Activated CD4-positive, alpha-beta T cell treated with anti-CD3 and anti-CD28 coated beads for 36 hours (primary cell): ENCODE measurements at regions not wholly inside any gene's neighbourhood (a gene's known extent, or its start where the extent isn't known, plus 50 kb on each side); places are given as distances from the start of the nearest gene placed in this dataset.

Experiments
- ATAC-seq: fragments of 200-7000 bp; cut with Tn5 transposase; one replicate; pipeline ENCODE4 v1.10.0; 2021; ENCODE audit warnings: mild to moderate bottlenecking, moderate library complexity
- CTCF ChIA-PET: fragments of 350-600 bp; sonication (Branson Sonifier 250); formaldehyde crosslinking; loops from one replicate; lab custom pipeline; 2021; ENCODE audit warnings: antibody characterized with exemption; lab: Charles Lee
- POLR2A ChIA-PET: fragments of 350-600 bp; sonication (Branson Sonifier 250); formaldehyde crosslinking; loops from one replicate; lab custom pipeline; 2021; ENCODE audit warnings: antibody characterized with exemption, inconsistent platforms; lab: Charles Lee
- DNase-seq: peaks from one replicate; pipeline ENCODE4 v3.0.0-alpha.2; 2020
- H3K27ac Mint-ChIP-seq: one replicate; pipeline ENCODE4 v1.8.0; 2021; ENCODE audit warnings: mixed read lengths
- H3K27me3 Mint-ChIP-seq: one replicate; pipeline ENCODE4 v1.8.0; 2021; ENCODE audit warnings: mixed read lengths
- H3K36me3 Mint-ChIP-seq: one replicate; pipeline ENCODE4 v1.8.0; 2021; ENCODE audit warnings: low read depth, mixed read lengths
- H3K4me1 Mint-ChIP-seq: one replicate; pipeline ENCODE4 v1.8.0; 2021; ENCODE audit warnings: mixed read lengths
- H3K4me3 Mint-ChIP-seq: one replicate; pipeline ENCODE4 v1.8.0; 2021; ENCODE audit warnings: mild to moderate bottlenecking, moderate library complexity, mixed read lengths
- H3K9me3 Mint-ChIP-seq: one replicate; pipeline ENCODE4 v1.8.0; 2021; ENCODE audit warnings: low read depth, mixed read lengths
- intact Hi-C, 2 experiments: fragments of 100-400 bp; cut with DNase I in 1 of 2; cut with micrococcal nuclease in 1 of 2; formaldehyde crosslinking; loops; one replicate each; pipeline versions ENCODE4 v1.14.2 to v1.15.1; 2022 to 2024; cut with DNase I, micrococcal nuclease

DNA sequence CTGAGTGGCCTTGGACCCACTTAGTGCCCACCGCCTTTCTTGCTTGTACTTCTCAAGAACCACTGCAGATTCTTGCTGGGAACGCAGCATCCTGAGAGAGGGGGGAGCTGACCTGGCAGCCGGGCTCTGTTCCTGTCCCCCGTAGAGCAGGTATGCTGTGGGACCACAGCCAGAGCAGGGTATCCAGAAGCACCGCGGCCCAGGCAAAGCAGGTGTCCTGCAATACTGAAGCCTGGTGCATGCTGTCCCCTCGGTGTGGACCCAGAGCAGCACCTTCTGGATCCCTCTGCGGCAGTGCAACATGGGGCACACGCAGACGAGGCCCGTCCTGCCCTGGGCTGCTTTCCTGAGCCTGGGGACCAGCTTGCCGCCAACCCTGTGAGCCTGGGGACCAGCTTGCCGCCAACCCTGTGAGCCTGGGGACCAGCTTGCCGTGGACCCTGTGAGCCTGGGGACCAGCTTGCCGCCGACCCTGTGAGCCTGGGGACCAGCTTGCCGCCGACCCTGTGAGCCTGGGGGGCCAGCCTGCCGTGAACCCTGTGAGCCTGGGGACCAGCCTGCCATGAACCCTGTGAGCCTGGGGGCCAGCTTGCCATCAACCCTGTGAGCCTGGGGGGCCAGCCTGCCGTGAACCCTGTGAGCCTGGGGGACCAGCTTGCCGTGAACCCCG, 60.9 kb upstream of the ADGRA1 start:
- no peak for ATAC-seq
- CTCF ChIA-PET, result no interaction called here
- H3K9me3 Mint-ChIP-seq, result no peaks in the 10 kb centered on the region

DNA sequence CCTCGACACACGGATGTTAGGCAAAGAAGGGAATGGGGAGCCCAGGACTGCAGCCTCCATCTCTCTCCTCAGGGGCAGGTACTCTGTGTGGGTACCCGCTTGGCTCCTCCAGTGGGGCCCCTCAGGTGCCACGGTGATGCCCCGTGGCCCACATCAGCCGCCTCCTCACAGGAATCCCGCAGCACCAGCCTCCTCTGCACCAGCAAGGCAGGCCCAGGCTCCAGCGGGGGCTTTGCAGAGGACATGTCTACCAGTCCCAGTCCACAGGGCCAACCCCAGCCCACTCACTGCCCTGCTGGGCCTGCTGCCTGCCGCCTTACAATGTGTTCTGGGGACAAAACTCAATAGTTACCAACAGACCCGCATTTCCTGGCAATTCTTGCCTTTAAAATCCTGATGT, 61.6 kb upstream of the ADGRA1 start:
- H3K27me3 Mint-ChIP-seq, result peaks cover 3% of the 10 kb centered on the region
- intact Hi-C loops, result no loop called here
- no peak overlapping the region for H3K4me3 Mint-ChIP-seq
- DNase-seq (no peak), ATAC-seq (no peak)
- no peaks in the 10 kb centered on the region for H3K9me3 Mint-ChIP-seq
- POLR2A ChIA-PET, result no interaction called here
- H3K4me1 Mint-ChIP-seq, result no peaks in the 10 kb centered on the region
- H3K27ac Mint-ChIP-seq, result no peak overlapping the region
- H3K36me3 Mint-ChIP-seq, result no peaks in the 10 kb centered on the region
- CTCF ChIA-PET, result no interaction called here

More for the DNA sequence above, 60.9 kb upstream of the ADGRA1 start:
- no peak for DNase-seq
- peaks cover 3% of the 10 kb centered on the region for H3K27me3 Mint-ChIP-seq
- intact Hi-C loops, result no loop called here
- H3K36me3 Mint-ChIP-seq, result no peaks in the 10 kb centered on the region
- H3K4me3 Mint-ChIP-seq, result no peak overlapping the region
- no peak overlapping the region for H3K27ac Mint-ChIP-seq
- POLR2A ChIA-PET, result interaction anchor here (0.6 kb wide), 1 partner anchor 41 kb away, joined by 3 read pairs; no protein-coding TSS in a partner anchor
- H3K4me1 Mint-ChIP-seq, result no peaks in the 10 kb centered on the region

DNA sequence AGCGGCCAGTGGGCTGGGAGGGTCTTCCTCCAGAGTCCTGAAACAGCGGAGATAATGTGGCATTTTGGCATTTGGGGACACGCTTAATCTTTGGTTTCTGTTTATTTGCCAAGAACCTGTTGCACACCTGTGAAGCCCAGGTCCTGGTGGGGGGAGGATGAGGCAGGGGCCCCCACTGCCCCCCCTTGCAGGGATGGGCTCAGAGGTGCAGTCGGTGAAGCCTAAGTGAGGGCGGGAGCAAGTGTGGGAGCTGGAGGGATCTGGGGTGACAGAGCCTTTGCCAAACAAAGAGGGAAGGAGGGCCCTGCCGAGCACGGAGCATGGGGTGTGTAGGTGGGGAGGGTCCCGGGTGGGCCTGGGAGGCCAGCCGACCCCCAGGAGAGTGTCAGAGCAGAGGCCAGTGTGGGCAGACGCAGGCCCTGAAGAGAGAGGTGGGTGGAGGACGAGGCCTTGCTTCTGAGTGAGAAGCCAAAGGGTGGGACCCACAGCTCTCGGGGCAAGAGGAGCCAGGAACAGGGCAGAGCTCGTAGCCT, 62.1 kb upstream of the ADGRA1 start:
- intact Hi-C loops, result no loop called here
- ChIA-PET POLR2A (no interaction called here), CTCF (no interaction called here)
- no peak for ATAC-seq
- Mint-ChIP-seq H3K4me1 (no peaks in the 10 kb centered on the region), H3K4me3 (no peak overlapping the region), H3K27ac (no peak overlapping the region), H3K36me3 (no peaks in the 10 kb centered on the region), H3K27me3 (peaks cover 3% of the 10 kb centered on the region), H3K9me3 (no peaks in the 10 kb centered on the region)
- DNase-seq, result no peak

DNA sequence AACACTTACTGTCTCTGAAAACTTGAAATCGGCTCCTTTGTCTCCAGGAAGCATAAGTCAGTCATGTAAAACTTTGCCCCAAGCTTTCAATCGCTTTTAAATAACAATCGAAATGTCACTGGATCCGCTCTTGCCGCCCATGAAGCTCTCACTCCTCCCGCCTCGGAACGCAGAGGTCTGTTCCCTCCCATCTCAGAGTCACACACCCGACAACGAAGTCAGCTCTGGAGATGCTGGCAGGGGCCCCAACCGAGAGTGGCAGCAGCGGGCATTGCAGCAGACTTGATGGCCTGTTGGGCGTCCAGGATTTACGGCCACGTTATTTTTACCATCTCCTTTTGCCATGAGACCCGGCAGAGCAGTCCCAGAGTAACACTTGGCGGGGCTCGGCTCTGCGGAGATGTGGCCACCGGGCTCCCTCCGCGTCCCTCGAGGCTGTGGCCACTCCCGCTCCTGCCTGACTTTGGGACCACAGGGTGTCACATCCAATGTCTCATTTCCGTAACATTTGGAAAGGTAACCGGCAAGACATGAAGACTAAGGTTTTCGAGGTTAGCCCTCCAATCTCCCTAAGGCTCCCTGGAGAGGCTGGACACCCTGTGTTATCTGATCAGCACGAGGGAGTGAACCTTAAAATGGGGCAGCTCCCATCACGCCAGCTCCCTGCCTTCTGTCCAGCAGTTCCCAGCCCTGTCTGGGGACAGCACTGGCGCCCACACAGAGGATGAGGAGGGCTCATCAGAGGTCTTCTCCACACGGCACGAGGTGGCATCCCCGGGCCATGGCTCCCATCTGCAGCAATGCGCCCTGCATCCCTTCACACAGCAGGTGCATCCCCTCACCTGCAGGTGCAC, 62.8 kb upstream of the ADGRA1 start:
- Mint-ChIP-seq H3K27me3 (peaks cover 3% of the 10 kb centered on the region), H3K4me3 (no peak overlapping the region), H3K36me3 (no peaks in the 10 kb centered on the region), H3K9me3 (no peaks in the 10 kb centered on the region), H3K4me1 (no peaks in the 10 kb centered on the region), H3K27ac (no peak overlapping the region)
- no peak for DNase-seq
- POLR2A ChIA-PET, result no interaction called here
- CTCF ChIA-PET, result no interaction called here
- no peak for ATAC-seq
- intact Hi-C loops, result no loop called here

DNA sequence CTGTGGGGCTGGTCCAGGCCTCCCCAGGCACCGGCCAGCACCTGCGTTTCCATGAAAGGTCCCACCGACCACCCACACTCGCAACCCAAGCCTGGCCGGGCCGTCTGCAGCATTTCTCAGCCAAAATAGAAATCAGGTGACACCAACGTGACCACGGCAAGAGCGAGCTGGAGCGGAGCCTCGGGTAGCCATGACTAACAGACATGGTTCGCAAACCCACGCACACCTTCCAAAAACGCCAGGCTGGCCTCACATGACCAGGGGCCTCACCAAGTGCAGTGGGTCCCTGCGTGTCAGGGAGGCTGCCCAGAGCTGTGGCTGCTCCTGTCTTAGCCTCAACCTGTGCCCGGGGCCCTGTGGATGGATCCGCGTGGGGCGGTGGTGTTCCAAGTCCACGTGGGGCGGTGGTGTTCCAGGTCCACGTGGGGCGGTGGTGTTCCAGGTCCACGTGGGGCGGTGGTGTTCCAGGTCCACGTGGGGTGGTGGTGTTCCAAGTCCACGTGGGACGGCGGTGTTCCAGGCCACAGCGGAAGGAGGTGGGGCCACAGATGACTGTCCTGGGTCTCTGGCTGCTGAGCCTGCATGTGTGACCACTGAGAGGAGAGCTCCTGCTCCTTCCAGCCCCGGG, 64.4 kb upstream of the ADGRA1 start:
- no peaks in the 10 kb centered on the region for H3K4me1 Mint-ChIP-seq
- H3K36me3 Mint-ChIP-seq, result no peaks in the 10 kb centered on the region
- no peak overlapping the region for H3K27ac Mint-ChIP-seq
- no peak for ATAC-seq
- DNase-seq, result no peak
- peaks cover 3% of the 10 kb centered on the region for H3K27me3 Mint-ChIP-seq
- intact Hi-C loops, result no loop called here
- no peak overlapping the region for H3K4me3 Mint-ChIP-seq
- ChIA-PET CTCF (no interaction called here), POLR2A (no interaction called here)
- no peaks in the 10 kb centered on the region for H3K9me3 Mint-ChIP-seq

DNA sequence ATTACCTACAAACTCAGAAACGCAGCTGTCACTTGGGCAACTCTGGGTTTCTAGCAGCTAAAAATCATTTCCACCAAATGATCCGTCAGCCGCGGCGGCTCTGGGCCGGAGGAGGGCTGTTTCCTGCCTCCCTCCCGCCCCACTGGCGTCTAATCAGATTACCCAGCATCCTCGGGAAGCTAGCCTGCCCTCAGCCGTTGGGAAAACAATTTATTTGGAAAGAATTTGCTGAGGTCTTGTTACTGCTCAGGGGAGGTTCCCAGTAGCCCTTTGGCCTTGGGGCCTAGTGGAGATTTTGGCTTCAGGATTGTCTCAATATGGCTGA, 65.0 kb upstream of the ADGRA1 start:
- POLR2A ChIA-PET, result no interaction called here
- H3K27me3 Mint-ChIP-seq, result peaks cover under 1% of the 10 kb centered on the region
- H3K4me3 Mint-ChIP-seq, result no peak overlapping the region
- intact Hi-C loops, result no loop called here
- ATAC-seq, result no peak
- H3K36me3 Mint-ChIP-seq, result no peaks in the 10 kb centered on the region
- DNase-seq, result no peak
- CTCF ChIA-PET, result no interaction called here
- no peaks in the 10 kb centered on the region for H3K4me1 Mint-ChIP-seq
- no peaks in the 10 kb centered on the region for H3K9me3 Mint-ChIP-seq
- H3K27ac Mint-ChIP-seq, result no peak overlapping the region

DNA sequence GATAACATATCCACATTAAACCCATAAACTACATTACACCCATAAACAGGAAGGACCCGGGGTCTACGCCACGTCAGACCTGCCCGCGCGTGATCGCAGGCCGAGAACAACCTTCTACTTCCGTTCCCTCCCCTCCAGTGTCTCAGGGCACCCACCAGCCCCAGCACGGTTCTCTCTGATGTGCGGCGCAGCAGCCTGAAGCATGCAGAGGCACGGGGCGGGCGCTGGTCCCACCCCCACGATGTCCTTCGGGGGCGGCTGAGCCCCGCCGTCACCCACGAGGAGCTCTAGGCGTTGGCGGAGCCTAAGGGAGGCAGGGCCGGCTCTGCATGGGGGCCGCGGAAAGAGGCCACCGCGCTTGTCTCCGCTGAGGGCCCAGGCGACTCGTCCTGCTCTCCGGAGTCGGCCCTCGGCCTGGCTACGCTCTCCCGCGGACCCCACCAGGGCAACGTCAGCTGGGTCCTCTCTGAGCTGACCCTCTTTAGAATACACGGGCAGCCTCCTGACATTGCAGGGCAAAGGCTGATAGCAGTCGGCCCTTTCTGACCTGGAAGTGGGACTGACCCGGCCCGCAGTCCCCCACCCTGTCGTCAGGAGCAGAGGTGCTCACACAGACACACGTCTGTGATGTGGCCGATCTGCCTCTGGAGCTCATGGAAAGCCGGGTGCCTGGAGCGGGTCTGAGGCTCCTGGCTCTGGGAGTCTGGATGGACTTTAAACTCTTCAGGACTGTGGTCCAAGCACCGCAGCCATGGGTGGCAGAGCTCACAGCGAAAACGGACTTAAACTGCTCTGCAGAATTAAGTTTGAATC, 65.6 kb upstream of the ADGRA1 start:
- POLR2A ChIA-PET, result no interaction called here
- no peaks in the 10 kb centered on the region for H3K27me3 Mint-ChIP-seq
- ATAC-seq (no peak), DNase-seq (no peak)
- CTCF ChIA-PET, result no interaction called here
- intact Hi-C loops, result no loop called here
- no peaks in the 10 kb centered on the region for H3K4me1 Mint-ChIP-seq
- no peaks in the 10 kb centered on the region for H3K9me3 Mint-ChIP-seq
- no peaks in the 10 kb centered on the region for H3K36me3 Mint-ChIP-seq
- H3K27ac Mint-ChIP-seq, result no peak overlapping the region
- no peak overlapping the region for H3K4me3 Mint-ChIP-seq

DNA sequence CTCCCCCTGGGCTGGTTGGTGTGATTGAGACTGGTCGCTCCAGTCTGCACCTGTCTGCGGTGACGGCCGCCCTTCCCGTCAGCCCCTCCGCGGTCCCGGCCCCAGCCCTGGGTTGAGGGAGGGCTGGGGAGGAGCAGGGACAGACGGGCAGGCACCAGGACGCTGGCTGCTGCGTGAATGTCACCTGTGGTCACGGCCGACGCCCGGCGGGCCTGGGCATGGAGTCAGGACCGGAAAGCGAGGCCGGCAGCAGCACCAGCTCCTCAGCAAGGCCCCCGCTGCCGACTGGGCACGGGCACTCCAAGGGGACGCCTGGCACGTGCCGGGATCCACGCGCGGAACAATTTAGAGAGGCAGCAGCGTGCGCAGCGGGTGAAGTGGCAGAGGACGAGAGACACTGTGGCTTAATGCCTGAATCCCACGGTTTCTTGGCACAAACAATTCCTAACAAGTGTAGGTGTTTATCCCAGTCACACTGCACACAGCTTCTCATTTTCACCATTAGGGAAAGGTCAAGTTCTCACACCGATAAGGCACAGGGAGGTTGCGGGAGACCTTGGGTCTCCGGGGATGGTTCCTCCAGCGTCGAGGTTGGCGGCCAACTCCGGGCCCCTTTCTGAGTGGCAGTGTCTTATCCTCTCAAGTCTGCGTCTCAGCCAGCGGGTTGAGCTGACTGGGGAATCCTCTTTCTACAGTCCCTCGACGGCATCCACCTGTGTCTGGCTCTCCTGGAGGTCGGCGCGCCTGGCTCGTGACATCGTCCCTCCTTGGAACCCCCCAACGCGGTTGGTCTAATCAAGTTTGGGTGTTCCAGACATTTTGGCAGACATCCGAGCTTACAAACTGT, 66.4 kb upstream of the ADGRA1 start:
- POLR2A ChIA-PET, result no interaction called here
- Mint-ChIP-seq H3K4me3 (no peak overlapping the region), H3K9me3 (no peaks in the 10 kb centered on the region), H3K4me1 (no peaks in the 10 kb centered on the region), H3K27ac (no peak overlapping the region), H3K36me3 (no peaks in the 10 kb centered on the region), H3K27me3 (no peaks in the 10 kb centered on the region)
- intact Hi-C loops, result no loop called here
- no peak for DNase-seq
- CTCF ChIA-PET, result no interaction called here
- no peak for ATAC-seq

DNA sequence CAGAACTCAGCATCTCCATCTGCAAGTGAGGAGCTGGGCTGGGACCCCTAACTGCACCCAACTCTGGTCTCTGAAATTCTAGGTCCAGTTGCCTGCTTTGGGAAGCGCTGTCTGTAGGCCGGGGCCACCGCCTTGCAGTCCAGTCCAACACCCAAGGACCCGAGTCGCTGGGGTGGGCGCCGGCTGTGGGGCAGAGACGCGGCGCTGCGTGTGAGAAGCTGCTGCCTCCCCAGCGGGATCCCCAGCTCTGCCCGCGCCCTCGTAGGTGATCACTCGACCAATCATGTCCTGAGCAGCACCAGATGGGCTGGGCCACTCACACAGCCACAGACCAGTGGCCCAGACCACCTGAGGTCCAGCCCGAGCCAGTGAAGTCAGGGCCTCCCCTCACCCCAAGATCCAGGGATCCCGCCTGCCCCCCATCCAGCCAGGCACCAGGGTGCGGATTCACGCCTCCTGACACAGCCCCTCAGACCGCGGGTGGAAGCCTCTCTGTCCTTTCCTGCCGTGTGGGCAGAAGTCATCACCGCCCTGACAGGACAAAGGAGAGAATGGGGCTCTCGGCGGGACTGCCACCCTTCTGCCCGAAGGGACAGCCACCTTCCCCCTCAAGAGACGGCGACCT, 67.4 kb upstream of the ADGRA1 start:
- no peaks in the 10 kb centered on the region for H3K9me3 Mint-ChIP-seq
- H3K27ac Mint-ChIP-seq, result no peak overlapping the region
- no peak for DNase-seq
- POLR2A ChIA-PET, result no interaction called here
- H3K36me3 Mint-ChIP-seq, result no peaks in the 10 kb centered on the region
- CTCF ChIA-PET, result no interaction called here
- H3K4me1 Mint-ChIP-seq, result no peaks in the 10 kb centered on the region
- H3K4me3 Mint-ChIP-seq, result no peak overlapping the region
- H3K27me3 Mint-ChIP-seq, result no peaks in the 10 kb centered on the region
- intact Hi-C loops, result no loop called here
- no peak for ATAC-seq

DNA sequence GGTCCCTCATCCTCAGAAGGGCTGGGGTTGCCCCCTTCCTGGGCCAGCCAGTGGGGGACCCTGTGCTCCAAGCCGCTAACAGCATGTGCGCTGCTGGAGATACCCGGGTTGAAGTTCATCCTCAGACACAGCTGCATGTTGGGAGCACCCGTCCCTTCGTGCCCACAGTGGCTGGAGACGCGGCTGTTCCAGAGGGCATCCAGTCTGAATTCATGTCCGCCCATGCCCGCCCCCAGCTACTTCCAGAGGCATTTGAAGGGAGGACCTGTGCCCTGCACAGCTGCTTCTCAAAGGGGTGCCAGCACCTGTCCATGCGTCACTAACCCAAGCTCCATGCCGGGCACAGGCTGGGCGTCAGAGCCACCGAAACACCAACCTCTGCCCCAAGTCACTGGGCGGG, 68.1 kb upstream of the ADGRA1 start:
- H3K9me3 Mint-ChIP-seq, result no peaks in the 10 kb centered on the region
- ATAC-seq (no peak), DNase-seq (no peak)
- ChIA-PET CTCF (no interaction called here), POLR2A (no interaction called here)
- no peak overlapping the region for H3K27ac Mint-ChIP-seq
- H3K36me3 Mint-ChIP-seq, result no peaks in the 10 kb centered on the region
- H3K4me3 Mint-ChIP-seq, result no peak overlapping the region
- H3K4me1 Mint-ChIP-seq, result no peaks in the 10 kb centered on the region
- intact Hi-C loops, result no loop called here
- H3K27me3 Mint-ChIP-seq, result peaks cover 2% of the 10 kb centered on the region
